NB4 (cell line): ENCODE measurements at regions not wholly inside any gene's neighbourhood (a gene's known extent, or its start where the extent isn't known, plus 50 kb on each side); places are given as distances from the start of the nearest gene placed in this dataset.

Experiments used
- CTCF ChIP-seq: IDR thresholded peaks from one replicate; pipeline ENCODE4 v1.5.1; 2012; ENCODE audit warnings: low read depth, low read length
- MAX ChIP-seq: IDR thresholded peaks from 2 replicates; pipeline ENCODE4 v1.6.1; 2011; ENCODE audit warnings: low read depth, low read length
- POLR2A ChIP-seq: IDR thresholded peaks from 2 replicates; pipeline ENCODE4 v1.6.1; 2011; ENCODE audit warnings: mild to moderate bottlenecking; ENCODE audit not compliant: insufficient read length; ENCODE audit errors: extremely low read depth

- TF ChIP-seq CTCF = no peak
- no peak for TF ChIP-seq MAX
- TF ChIP-seq POLR2A = no peak
These were observed 360.0 kb upstream of the GALNT5 start for GRCh38 chr2:156897548-156897947.
